GM21717 (cell line): ENCODE measurements at regions not wholly inside any gene's neighbourhood (a gene's known extent, or its start where the extent isn't known, plus 50 kb on each side); places are given as distances from the start of the nearest gene placed in this dataset.
"Not testable (repeated sequence)": the region's sequence is repeated elsewhere in the genome, so short reads cannot be mapped to it uniquely, and the experiment has no call there.

Source experiments
- ATAC-seq: cut with Tn5 transposase; IDR thresholded peaks from one replicate; pipeline ENCODE4 v1.9.1; 2021; ENCODE audit warnings: mild to moderate bottlenecking, moderate library complexity; ENCODE audit not compliant: unreplicated experiment

GRCh38 chr2:153622285-153622684 lies 143.7 kb upstream of the RPRM start:
- no peak for ATAC-seq

- ATAC-seq = no peak
These were observed 144.5 kb upstream of the RPRM start for GRCh38 chr2:153623020-153623419.

GRCh38 chr2:153626676-153627075 lies 148.1 kb upstream of the RPRM start:
- no peak for ATAC-seq

- no peak for ATAC-seq
These were observed 156.9 kb upstream of the RPRM start for GRCh38 chr2:153635494-153635893.

GRCh38 chr2:153641046-153641445 lies 162.5 kb upstream of the RPRM start:
- no peak for ATAC-seq

DNA sequence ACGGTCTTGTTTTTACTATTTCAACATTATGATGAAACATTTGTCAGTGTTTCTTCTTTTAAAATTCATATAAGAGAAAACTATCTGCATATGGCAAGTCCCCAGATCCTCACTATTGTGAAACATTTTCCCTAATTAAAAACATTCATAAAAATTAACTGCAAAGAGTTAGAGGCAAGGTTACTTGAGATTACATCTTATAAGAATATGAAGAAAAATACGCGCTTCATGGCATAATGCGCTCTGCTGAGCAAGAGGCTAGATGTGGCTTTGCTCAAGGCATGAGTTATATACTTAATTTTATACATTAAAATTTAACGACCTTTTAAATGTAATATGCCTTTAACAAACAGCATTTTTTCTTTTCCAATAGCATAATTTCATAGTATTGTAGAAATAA lies 166.4 kb upstream of the RPRM start:
- ATAC-seq = no peak

DNA sequence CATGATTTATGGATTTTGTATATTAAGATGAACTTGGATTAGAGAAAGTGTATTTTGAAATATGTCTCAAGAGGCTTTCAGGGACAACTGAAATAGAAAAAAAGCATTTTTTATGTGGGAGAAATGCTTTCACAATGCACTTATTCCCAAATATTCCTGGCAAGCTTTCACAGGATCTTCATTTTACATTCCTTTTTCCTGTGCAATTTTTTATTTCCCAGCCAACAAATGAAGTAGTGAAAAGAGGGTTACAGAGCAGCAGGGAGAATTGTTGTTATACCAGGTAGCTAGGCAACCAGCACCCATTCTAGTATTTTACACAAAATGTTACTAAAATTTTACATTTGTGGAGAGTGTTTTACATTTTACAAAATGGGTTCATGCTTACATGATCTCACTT lies 167.0 kb upstream of the RPRM start:
- no peak for ATAC-seq

DNA sequence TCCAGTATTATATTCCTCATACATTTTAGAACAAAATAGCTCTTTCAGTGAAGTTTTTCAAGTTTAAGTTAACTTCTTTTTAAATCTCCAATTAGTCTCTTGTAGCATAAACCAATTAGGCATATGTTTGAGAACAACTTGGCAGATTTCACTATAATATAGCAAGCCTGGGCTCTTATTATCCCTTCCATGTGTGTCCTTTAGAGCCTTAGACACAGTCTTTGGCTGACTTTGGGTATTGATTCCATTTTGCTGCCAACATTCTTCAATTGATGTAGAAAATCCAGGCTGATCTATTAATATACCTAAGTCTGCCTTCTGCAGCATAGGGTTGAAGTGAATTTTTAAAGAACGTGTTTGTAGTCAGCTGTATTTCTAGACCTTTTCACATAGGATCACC lies 179.1 kb upstream of the RPRM start:
- no peak for ATAC-seq

GRCh38 chr2:153661801-153662200 lies 183.2 kb upstream of the RPRM start:
- no peak for ATAC-seq

- ATAC-seq = no peak
These were observed 184.8 kb upstream of the RPRM start for GRCh38 chr2:153663371-153663770.

DNA sequence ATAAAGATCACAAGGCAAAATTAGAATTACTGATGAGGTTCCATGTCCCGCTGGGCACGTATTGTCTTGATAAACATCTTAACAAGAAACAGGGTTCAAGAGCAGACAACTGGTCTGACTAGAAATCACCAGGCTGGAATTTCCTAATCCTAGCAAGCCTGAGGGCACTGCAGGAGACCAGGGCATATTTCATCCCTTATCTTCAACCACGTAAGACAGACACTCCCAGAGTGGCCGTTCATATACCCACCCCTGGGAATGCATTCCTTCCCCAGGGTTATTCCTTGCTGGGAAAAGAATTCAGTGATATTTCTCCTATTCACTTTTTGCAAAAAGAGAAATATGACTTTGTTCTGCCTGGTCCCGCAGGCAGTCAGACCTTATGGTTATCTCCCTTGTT lies 185.4 kb upstream of the RPRM start:
- ATAC-seq = not testable (repeated sequence)

GRCh38 chr2:153667475-153667874 lies 188.9 kb upstream of the RPRM start:
- ATAC-seq = no peak

GRCh38 chr2:153668923-153669322 lies 190.4 kb upstream of the RPRM start:
- ATAC-seq = no peak

DNA sequence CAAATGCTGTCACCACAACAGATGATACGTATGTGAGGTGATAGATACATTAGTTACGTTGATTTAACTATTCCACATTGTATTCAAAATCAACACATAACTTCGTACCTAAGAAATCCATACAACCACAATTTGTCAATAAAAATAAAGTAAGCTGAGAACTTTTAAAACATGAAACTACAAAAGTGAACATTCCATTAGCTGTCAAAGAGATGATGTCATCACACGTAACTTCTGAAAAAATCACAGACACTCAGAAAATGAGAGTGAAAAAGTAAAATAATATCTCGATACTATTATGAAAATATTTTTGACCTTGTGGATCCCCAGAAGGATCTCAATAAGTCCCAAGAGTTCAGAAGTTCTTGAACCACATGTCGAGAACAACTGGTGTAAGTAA lies 161.6 kb upstream of the GALNT13 start:
- no peak for ATAC-seq

GRCh38 chr2:153715218-153715850 lies 156.4 kb upstream of the GALNT13 start:
- ATAC-seq = no peak

- no peak for ATAC-seq
These were observed 154.7 kb upstream of the GALNT13 start for GRCh38 chr2:153717060-153717459.

- no peak for ATAC-seq
These were observed 132.3 kb upstream of the GALNT13 start for GRCh38 chr2:153739394-153739793.

GRCh38 chr2:153761936-153762335 lies 109.8 kb upstream of the GALNT13 start:
- no peak for ATAC-seq

DNA sequence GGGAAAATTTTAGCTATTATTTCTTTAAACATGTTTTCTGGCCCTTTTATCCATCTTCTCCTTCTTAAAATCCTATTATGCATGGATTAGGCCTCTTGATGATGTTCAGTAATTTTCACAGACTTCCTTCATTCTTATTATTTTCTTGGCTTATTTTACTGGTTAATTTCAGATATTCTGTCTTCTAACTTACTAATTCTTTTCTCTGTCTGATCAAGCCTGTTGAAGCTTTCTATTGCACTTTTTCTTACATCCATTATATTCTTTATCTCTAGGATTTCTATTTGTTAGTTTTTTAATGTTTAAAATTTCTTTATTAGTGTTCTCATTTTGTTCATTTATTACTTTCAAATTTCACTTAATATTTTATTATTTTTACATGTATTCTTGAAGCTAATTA lies 105.3 kb upstream of the GALNT13 start:
- no peak for ATAC-seq

GRCh38 chr2:153770359-153770991 lies 101.2 kb upstream of the GALNT13 start:
- no peak for ATAC-seq

DNA sequence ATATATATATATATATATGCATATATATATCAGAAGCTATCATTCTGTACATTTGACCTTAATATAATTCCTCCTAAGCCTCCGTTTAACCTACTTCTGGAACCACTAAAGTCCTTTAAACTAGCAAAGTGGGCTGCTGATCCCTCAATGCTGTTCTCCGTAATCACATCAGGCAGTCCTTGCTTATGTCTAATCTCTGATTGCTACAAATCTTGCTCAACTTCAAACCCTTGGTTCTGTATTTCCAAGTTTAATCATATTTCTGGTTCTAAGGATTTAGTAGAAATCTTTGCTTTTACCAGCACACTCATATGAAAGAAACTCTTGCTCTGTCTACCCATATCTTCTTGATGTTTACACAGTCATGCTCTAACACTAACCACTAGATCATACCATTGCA lies 91.5 kb upstream of the GALNT13 start:
- ATAC-seq = no peak

DNA sequence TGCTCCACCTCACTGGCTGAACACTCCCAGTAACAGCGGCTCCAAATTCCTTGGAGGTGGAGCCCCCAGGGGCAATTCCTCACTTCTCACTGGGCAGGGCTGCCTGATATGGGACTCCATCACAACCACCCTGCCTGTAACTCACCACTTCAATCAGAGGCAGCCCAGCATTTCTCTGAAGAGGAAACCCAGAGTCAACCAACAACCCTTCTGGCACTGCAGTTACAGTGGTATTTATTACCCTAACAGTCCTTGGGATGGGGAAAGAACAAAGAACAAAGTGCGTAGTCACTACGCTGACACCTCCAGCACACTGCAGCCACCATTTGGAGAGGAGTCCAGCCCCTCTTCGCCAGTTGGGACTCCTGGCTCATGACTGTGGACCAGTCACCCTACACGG lies 85.7 kb upstream of the GALNT13 start:
- no peak for ATAC-seq

DNA sequence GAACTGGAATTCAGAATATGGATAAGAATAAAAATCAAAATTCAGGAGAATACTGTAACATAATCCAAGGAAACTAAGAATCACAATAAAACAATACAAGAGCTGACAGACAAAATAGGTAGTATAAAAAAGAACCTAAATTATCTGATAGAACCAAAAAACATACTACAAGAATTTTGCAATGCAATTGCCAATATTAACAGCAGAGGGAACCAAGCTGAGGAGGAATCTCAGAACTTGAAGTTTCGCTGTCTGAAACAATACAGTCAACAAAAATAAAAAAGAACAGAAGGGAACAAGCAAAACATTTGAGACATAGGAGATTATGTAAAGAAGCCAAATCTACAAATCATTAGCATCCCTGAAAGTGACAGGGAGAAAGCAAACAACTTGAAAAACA lies 84.1 kb upstream of the GALNT13 start:
- no peak for ATAC-seq
